LNCAP (cell line): ENCODE measurements at regions not wholly inside any gene's neighbourhood (a gene's known extent, or its start where the extent isn't known, plus 50 kb on each side); places are given as distances from the start of the nearest gene placed in this dataset.

Experiments
- CTCF ChIP-seq: fragments of 450-650 bp; IDR thresholded peaks from 2 replicates; pipeline ENCODE4 v1.5.1; 2017; ENCODE audit warnings: mild to moderate bottlenecking

DNA sequence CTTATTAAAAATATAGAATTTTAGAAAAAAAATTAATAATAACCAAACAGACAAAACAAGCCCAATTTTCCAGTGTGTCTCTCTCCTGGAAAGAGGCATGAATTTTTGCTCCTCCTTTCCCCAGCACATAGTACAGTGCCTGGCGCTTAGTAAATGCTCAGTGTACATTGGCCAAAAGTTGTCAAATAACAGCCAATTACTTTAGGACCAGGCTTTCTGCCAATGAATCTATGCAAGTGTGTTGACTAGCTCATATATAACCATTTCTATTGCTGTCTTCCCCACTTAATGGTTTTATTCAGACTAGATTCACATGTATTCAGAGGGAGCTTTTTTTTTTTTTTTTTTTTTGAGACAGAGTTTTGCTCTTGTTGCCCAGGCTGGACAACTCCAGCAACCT is 120.1 kb upstream of the CD180 start:
- no peak for TF ChIP-seq CTCF

DNA sequence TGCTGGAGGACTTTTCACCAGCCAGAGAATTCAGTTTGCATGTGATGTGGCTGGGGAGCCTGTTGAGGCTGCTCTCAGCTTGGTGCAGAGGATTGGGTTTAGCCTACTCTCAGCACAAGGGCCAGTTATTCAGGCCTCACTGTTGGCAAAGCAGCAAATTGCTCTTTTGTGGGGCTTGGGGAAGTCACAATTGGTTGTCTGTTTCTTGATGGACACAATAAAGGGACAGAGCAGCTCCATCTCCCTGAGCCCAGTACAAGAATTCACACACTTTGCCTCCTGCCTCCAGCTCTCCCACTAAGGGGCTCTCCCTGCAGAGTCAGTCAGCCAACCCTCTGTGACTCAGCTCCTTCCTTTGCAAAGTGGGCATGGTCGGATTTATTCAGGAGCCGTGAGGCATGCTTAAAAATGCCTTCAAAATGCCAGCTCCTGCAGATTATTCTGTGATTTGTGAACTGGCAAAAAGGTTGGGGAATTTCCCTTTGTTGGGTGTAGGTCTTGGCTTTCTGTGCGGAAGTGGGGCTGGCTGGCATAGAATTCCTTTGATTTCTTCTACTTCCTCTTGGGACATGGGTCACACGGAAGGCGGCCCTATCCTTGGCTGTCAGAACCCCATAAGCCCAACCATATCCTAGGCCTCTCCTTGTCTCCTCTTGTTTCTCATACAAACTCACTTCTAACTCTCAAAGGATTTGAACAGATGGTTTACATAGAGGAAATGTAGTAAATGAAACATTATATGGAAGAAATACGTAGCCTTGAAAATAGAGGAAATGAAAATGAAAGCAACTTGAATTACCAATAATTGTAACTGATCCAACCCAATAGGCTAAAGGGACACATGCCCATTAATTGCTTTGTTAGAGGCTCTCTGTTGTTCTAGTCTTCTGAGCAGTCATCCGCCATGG is 118.7 kb upstream of the CD180 start:
- TF ChIP-seq CTCF: no peak

DNA sequence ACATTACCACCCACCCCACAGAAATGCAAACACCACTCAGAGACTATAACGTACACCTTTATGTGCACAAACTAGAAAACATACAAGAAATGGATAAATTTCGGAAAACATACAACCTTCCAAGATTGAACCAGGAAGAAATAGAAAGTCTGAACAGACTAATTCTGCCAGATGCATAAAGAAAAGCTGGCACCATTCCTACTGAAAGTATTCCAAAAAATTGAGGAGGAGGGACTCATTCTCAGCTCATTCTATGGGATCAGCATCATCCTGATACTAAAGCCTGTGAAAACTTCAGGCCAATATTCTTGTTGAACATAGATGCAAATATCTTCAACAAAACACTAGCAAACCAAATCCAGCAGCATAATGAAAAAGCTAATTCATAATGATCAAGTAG is 115.1 kb upstream of the CD180 start:
- TF ChIP-seq CTCF: no peak

- no peak for TF ChIP-seq CTCF
Measured at GRCh38 chr5:67311208-67311607, 114.6 kb upstream of the CD180 start.

- no peak for TF ChIP-seq CTCF
Measured at GRCh38 chr5:67310740-67311139, 114.1 kb upstream of the CD180 start.

- TF ChIP-seq CTCF: no peak
Measured at GRCh38 chr5:67310169-67310568, 113.6 kb upstream of the CD180 start.

- no peak for TF ChIP-seq CTCF
Measured at GRCh38 chr5:67308988-67309688, 112.5 kb upstream of the CD180 start.
